GM19395 (cell line): ENCODE measurements at regions not wholly inside any gene's neighbourhood (a gene's known extent, or its start where the extent isn't known, plus 50 kb on each side); places are given as distances from the start of the nearest gene placed in this dataset.

ENCODE experiments used
- ATAC-seq: cut with Tn5 transposase; IDR thresholded peaks from one replicate; pipeline ENCODE4 v1.9.1; 2021; ENCODE audit warnings: mild to moderate bottlenecking, moderate library complexity; ENCODE audit not compliant: unreplicated experiment

GRCh38 chr13:48885027-48885395 lies 90.7 kb upstream of the FNDC3A start:
- ATAC-seq, result no peak

- no peak for ATAC-seq
Measured at GRCh38 chr13:48888613-48889012, 87.1 kb upstream of the FNDC3A start.

- no peak for ATAC-seq
Measured at GRCh38 chr13:48890391-48890790, 85.3 kb upstream of the FNDC3A start.

GRCh38 chr13:48891586-48891985 lies 84.1 kb upstream of the FNDC3A start:
- ATAC-seq, result no peak

- ATAC-seq, result peak; percentile 88
Measured at GRCh38 chr13:48892053-48892687, 83.5 kb upstream of the FNDC3A start.

GRCh38 chr13:48892688-48893075 lies 83.0 kb upstream of the FNDC3A start:
- ATAC-seq, result no peak

- no peak for ATAC-seq
Measured at GRCh38 chr13:48896312-48896711, 79.4 kb upstream of the FNDC3A start.

GRCh38 chr13:48901781-48902180 lies 73.9 kb upstream of the FNDC3A start:
- ATAC-seq, result no peak

GRCh38 chr13:48902368-48902767 lies 73.3 kb upstream of the FNDC3A start:
- ATAC-seq, result no peak

GRCh38 chr13:48904668-48905290 lies 70.9 kb upstream of the FNDC3A start:
- ATAC-seq, result no peak

- ATAC-seq, result no peak
Measured at GRCh38 chr13:48906200-48906599, 69.5 kb upstream of the FNDC3A start.

- no peak for ATAC-seq
Measured at GRCh38 chr13:48908381-48909055, 67.2 kb upstream of the FNDC3A start.

GRCh38 chr13:48909056-48909389 lies 66.7 kb upstream of the FNDC3A start:
- no peak for ATAC-seq

GRCh38 chr13:48910686-48911085 lies 65.0 kb upstream of the FNDC3A start:
- ATAC-seq, result no peak

GRCh38 chr13:48919751-48920150 lies 56.0 kb upstream of the FNDC3A start:
- no peak for ATAC-seq

- ATAC-seq, result no peak
Measured at GRCh38 chr13:48920730-48921129, 55.0 kb upstream of the FNDC3A start.

GRCh38 chr13:48923376-48923775 lies 52.3 kb upstream of the FNDC3A start:
- ATAC-seq, result no peak

- ATAC-seq, result no peak
Measured at GRCh38 chr13:48925001-48925400, 50.7 kb upstream of the FNDC3A start.
